DND-41 (cell line): ENCODE measurements at regions not wholly inside any gene's neighbourhood (a gene's known extent, or its start where the extent isn't known, plus 50 kb on each side); places are given as distances from the start of the nearest gene placed in this dataset.

Source experiments
- CTCF ChIP-seq: IDR thresholded peaks from 2 replicates; pipeline ENCODE4 v1.5.1; 2012; ENCODE audit warnings: borderline replicate concordance, low read length, moderate library complexity, mild to moderate bottlenecking; ENCODE audit not compliant: poor library complexity, severe bottlenecking; ENCODE audit errors: extremely low read depth
- EZH2 ChIP-seq: IDR thresholded peaks from 3 replicates; pipeline ENCODE4 v1.6.1; 2012; ENCODE audit warnings: borderline replicate concordance, low read depth, mild to moderate bottlenecking, moderate library complexity, low read length, inconsistent platforms; ENCODE audit not compliant: severe bottlenecking

DNA sequence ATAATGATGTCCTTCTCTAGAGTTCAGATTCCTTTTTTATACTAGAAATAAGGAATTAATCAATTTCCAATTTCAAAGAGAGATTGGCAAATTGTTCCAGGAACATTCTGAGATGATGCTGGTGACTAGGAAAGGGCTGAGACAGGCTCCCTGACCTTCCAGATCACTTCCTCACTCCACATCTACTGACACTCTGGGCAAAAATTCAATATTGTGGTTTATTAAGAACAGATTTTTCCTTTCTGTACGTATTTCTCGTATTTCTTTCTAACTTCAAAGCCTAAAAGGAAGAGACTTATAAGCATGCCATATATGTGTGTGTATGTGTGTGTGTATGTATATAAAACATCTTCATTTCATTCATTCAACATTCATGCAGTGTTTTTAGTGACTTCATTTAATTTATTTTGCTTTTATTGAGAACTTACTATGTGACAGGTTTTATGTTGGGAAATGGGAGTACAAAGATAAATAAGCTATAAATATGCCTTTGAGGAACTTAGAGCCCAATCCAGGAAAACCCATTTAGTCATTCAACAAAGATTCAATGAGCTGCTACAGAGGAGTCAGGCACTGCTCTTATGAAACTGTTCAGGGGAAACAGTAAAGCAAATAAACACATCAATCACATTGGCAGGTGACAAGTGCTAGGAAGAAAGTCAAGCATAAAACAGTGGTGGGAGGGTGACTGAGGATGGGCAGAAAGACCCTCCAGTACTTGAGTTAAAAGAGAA is 137.9 kb downstream of the RDH14 start:
- TF ChIP-seq EZH2: no peak
- no peak for TF ChIP-seq CTCF
